Neuron (in vitro differentiated cells): ENCODE measurements at regions not wholly inside any gene's neighbourhood (a gene's known extent, or its start where the extent isn't known, plus 50 kb on each side); places are given as distances from the start of the nearest gene placed in this dataset.

Experiments
- H2AFZ ChIP-seq: one replicate; pipeline ENCODE4 v1.6.1; 2013; ENCODE audit warnings: low read depth, mild to moderate bottlenecking, inconsistent platforms, low read length, moderate library complexity
- H3K27me3 ChIP-seq: one replicate; pipeline ENCODE4 v1.6.1; 2013; ENCODE audit warnings: low read length; ENCODE audit not compliant: insufficient read depth
- H3K36me3 ChIP-seq: one replicate; pipeline ENCODE4 v1.6.1; 2013; ENCODE audit warnings: low read length; ENCODE audit not compliant: insufficient read depth
- H3K4me1 ChIP-seq: one replicate; pipeline ENCODE4 v1.6.1; 2013; ENCODE audit warnings: low read length; ENCODE audit not compliant: insufficient read depth
- H3K4me3 ChIP-seq: 2 replicates; pipeline ENCODE4 v1.5.1; 2013; ENCODE audit warnings: mild to moderate bottlenecking, low read length, moderate library complexity
- H3K9me3 ChIP-seq: one replicate; pipeline ENCODE4 v1.6.1; 2013; ENCODE audit warnings: low read length

DNA sequence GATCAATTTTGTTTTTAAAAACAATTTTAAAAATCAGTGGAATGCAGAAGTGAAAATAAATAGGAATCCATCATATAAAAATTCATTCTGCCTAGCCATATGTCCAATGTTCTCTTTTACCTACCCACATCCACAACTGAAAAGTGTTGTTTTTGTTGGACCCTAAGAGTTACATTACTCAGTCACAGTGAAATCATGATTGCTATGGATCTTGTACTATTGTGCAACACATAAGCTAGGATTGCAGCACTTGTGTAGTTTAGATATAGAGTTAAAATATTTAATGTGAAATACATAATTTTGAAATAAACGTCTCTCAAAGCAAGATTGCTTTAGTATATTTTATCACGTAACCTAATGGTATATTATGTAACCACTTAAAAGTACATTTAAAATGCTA lies 213.3 kb upstream of the CLEC14A start:
- H2AFZ ChIP-seq: no peak overlapping the region
- no peak overlapping the region for H3K4me3 ChIP-seq
- H3K27me3 ChIP-seq: no peaks in the 10 kb centered on the region
- no peaks in the 10 kb centered on the region for H3K9me3 ChIP-seq
- no peaks in the 10 kb centered on the region for H3K4me1 ChIP-seq
- no peaks in the 10 kb centered on the region for H3K36me3 ChIP-seq

DNA sequence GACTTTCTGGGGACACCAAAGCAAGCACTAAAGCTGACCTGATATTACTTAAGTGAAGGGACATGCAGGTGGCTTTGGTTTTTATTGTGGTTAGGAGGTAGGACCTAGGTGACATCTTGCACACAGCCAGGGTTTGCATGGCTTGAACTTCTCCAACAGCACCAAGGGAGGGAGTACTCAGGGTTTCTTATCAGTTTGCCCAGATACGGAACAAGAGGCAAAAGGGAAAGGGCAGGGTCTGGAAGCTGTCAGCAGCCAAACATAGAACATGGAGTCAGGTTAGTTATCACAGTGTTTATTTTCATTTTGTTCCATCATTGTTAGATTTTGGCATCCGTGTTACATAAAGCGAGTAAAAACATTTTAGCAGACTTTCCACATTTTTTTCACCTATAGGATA lies 186.3 kb upstream of the CLEC14A start:
- H3K36me3 ChIP-seq: no peaks in the 10 kb centered on the region
- H3K27me3 ChIP-seq: no peaks in the 10 kb centered on the region
- no peaks in the 10 kb centered on the region for H3K4me1 ChIP-seq
- H3K9me3 ChIP-seq: no peaks in the 10 kb centered on the region
- no peak overlapping the region for H2AFZ ChIP-seq
- no peak overlapping the region for H3K4me3 ChIP-seq

DNA sequence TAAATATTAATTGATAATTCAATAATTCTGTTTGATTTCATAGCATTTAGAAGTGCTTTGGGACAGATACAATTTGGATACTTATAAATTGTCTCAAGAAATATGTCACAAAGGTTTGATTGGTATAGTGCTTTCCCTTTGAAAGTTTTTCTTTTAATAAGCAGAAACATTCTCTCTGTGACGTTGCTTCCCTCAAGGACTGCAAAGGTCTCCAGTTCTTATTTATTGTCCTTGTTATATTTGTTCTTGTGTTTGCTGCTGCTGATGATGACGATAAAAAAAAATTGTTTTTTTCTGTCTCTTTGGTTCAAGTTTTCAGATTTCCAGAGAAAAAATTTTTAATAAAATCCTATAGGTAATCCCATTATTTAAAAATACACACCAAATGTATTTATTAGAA lies 176.3 kb upstream of the CLEC14A start:
- Histone ChIP-seq H3K9me3 (no peaks in the 10 kb centered on the region), H3K36me3 (no peaks in the 10 kb centered on the region), H3K27me3 (no peaks in the 10 kb centered on the region), H3K4me1 (no peaks in the 10 kb centered on the region), H2AFZ (no peak overlapping the region), H3K4me3 (no peak overlapping the region)

GRCh38 chr14:38431156-38431555 lies 175.3 kb upstream of the CLEC14A start:
- Histone ChIP-seq H3K27me3 (no peaks in the 10 kb centered on the region), H3K4me3 (no peak overlapping the region), H2AFZ (no peak overlapping the region), H3K9me3 (no peaks in the 10 kb centered on the region), H3K4me1 (no peaks in the 10 kb centered on the region), H3K36me3 (no peaks in the 10 kb centered on the region)

DNA sequence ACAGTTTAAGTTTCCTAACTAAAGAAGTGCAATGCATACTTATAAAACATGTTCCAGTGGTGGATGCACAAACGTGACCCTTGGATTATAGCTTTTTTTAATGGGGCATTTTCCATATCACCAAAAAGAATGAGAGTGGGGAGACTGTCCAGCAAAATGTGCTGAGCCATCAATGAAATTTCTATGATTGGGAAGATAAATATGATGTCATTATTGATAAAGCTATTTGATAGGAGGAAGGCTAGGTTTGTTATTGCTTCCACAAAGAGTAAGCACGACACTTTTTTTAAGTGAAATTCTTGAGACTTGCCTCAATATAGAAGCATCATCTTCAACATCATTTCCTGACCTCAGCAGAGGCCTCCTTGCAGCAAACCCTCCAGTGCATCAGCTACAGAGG lies 174.6 kb upstream of the CLEC14A start:
- Histone ChIP-seq H3K4me1 (no peaks in the 10 kb centered on the region), H3K4me3 (no peak overlapping the region), H3K27me3 (no peaks in the 10 kb centered on the region), H3K9me3 (no peaks in the 10 kb centered on the region), H3K36me3 (no peaks in the 10 kb centered on the region), H2AFZ (no peak overlapping the region)

- H3K27me3 ChIP-seq: no peaks in the 10 kb centered on the region
- no peak overlapping the region for H3K4me3 ChIP-seq
- no peaks in the 10 kb centered on the region for H3K4me1 ChIP-seq
- no peak overlapping the region for H2AFZ ChIP-seq
- H3K9me3 ChIP-seq: no peaks in the 10 kb centered on the region
- no peaks in the 10 kb centered on the region for H3K36me3 ChIP-seq
These were observed 169.6 kb upstream of the CLEC14A start for GRCh38 chr14:38425324-38425976.

DNA sequence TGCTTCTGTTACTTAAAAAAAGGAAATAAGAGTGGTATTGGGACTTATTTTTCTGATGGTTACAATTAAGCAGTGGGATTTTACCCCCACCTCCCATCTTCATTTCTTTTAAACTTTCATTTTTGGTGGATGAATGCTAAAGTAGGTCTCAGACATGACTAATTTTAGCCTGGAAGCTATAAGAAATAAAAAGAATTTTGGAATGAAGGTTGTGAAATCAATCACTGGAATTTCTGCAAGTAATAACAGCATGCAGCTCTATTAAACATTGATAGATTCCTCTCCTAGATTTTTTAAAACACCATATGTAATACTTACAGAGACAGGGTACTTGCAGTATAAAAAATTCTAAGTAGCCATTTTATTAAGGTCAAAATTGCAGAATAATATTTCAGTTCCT lies 164.2 kb upstream of the CLEC14A start:
- H3K4me3 ChIP-seq: no peak overlapping the region
- no peaks in the 10 kb centered on the region for H3K36me3 ChIP-seq
- no peak overlapping the region for H2AFZ ChIP-seq
- no peaks in the 10 kb centered on the region for H3K9me3 ChIP-seq
- no peaks in the 10 kb centered on the region for H3K27me3 ChIP-seq
- H3K4me1 ChIP-seq: no peaks in the 10 kb centered on the region

- H2AFZ ChIP-seq: no peak overlapping the region
- H3K9me3 ChIP-seq: no peaks in the 10 kb centered on the region
- H3K27me3 ChIP-seq: no peaks in the 10 kb centered on the region
- H3K36me3 ChIP-seq: no peaks in the 10 kb centered on the region
- no peaks in the 10 kb centered on the region for H3K4me1 ChIP-seq
- no peak overlapping the region for H3K4me3 ChIP-seq
These were observed 163.7 kb upstream of the CLEC14A start for GRCh38 chr14:38419579-38419978.

GRCh38 chr14:38412654-38413053 lies 156.8 kb upstream of the CLEC14A start:
- no peaks in the 10 kb centered on the region for H3K36me3 ChIP-seq
- no peak overlapping the region for H2AFZ ChIP-seq
- H3K4me1 ChIP-seq: no peaks in the 10 kb centered on the region
- no peaks in the 10 kb centered on the region for H3K27me3 ChIP-seq
- no peak overlapping the region for H3K4me3 ChIP-seq
- H3K9me3 ChIP-seq: no peaks in the 10 kb centered on the region

GRCh38 chr14:38410442-38410841 lies 154.5 kb upstream of the CLEC14A start:
- Histone ChIP-seq H3K36me3 (no peaks in the 10 kb centered on the region), H3K9me3 (no peaks in the 10 kb centered on the region), H2AFZ (no peak overlapping the region), H3K4me1 (no peaks in the 10 kb centered on the region), H3K4me3 (no peak overlapping the region), H3K27me3 (no peaks in the 10 kb centered on the region)

DNA sequence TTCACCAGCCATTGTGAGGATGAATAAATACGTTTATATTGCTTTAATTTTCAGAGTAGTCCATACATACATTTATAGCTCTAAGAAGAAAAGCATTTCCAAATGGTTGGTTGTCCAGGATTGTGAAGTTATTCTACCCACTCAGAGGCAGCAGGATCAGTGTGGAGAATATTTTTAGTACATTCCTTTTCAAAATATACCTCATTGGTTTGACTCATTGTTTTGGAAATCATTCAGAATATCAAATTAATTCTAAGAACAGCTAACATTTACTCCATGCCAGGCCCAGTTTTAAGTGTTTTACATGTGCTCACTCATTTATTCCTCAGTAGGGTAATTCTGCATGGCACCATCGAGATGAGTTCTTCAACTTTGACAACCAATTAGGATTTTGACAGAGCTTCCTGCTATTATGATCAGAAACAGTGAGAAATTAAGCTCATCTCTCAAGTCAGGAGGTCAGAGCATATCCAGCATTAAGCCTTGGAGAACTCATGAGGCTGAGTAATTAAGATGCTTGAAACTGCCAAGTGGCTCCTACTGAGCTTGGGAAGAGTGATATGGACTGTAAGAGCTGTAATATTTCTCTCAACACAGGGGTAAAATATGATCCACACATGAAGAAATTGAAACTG lies 153.3 kb upstream of the CLEC14A start:
- Histone ChIP-seq H3K9me3 (no peaks in the 10 kb centered on the region), H3K4me3 (no peak overlapping the region), H3K36me3 (no peaks in the 10 kb centered on the region), H3K4me1 (no peaks in the 10 kb centered on the region), H2AFZ (no peak overlapping the region), H3K27me3 (no peaks in the 10 kb centered on the region)

- Histone ChIP-seq H2AFZ (no peak overlapping the region), H3K27me3 (no peaks in the 10 kb centered on the region), H3K9me3 (no peaks in the 10 kb centered on the region), H3K4me3 (no peak overlapping the region), H3K36me3 (no peaks in the 10 kb centered on the region), H3K4me1 (no peaks in the 10 kb centered on the region)
These were observed 150.2 kb upstream of the CLEC14A start for GRCh38 chr14:38405851-38406635.

- no peak overlapping the region for H2AFZ ChIP-seq
- H3K4me3 ChIP-seq: no peak overlapping the region
- H3K36me3 ChIP-seq: no peaks in the 10 kb centered on the region
- no peaks in the 10 kb centered on the region for H3K27me3 ChIP-seq
- no peaks in the 10 kb centered on the region for H3K9me3 ChIP-seq
- H3K4me1 ChIP-seq: no peaks in the 10 kb centered on the region
These were observed 148.7 kb upstream of the CLEC14A start for GRCh38 chr14:38404616-38405015.
